ENCODE measurements at regions not wholly inside any gene's neighbourhood (a gene's known extent, or its start where the extent isn't known, plus 50 kb on each side); places are given as distances from the start of the nearest gene placed in this dataset.

DNA sequence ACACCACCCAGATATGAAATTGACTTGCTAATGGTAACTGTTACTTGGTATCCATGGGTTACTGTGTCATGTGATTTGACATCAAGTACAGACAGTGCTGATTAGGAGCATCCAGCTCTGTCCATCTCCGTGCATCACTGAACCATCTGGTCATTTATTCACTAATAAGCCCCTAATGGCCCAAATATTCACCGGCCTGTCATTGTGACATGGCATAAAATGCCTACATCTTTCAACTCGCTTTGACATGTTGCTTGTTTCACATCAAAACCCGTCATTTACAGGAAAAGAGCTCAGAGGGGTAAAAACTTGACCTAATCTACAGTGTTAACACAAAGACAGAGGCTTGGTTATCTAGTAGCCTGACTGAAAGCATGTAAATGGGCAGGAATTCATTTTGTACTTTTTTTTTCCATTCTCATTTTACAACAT lies 308.9 kb upstream of the ATP5MC3 start:
- Histone ChIP-seq H3K27ac (ENCODE audit: insufficient read depth in 1 of 2, low read depth in 1 of 2, low read length in 2 of 2, poor library complexity in 1 of 2, severe bottlenecking in 2 of 2) (no peak overlapping the region), H3K27me3 (replicated peaks in 2 of 5; ENCODE audit: control insufficient read depth in 4 of 5, insufficient read depth in 5 of 5, low read length in 4 of 5) (no peaks in the 10 kb centered on the region), H3K4me3 (ENCODE audit: control insufficient read depth in 1 of 7, extremely low read depth in 1 of 7, insufficient read depth in 4 of 7, low read depth in 2 of 7, low read length in 6 of 7) (no peak overlapping the region), H3K36me3 (ENCODE audit: control insufficient read depth in 4 of 4, insufficient read depth in 4 of 4, low read length in 3 of 4) (no peaks in the 10 kb centered on the region), H3K9me3 (ENCODE audit: control extremely low read depth in 1 of 5, control insufficient read depth in 4 of 5, insufficient read depth in 2 of 5, low read depth in 1 of 5, low read length in 4 of 5) (peaks cover 0 to 2% (median 0%) of the 10 kb centered on the region in 5 experiments), H3K4me1 (ENCODE audit: control extremely low read depth in 1 of 4, control insufficient read depth in 4 of 4, insufficient read depth in 4 of 4, low read length in 3 of 4) (no peaks in the 10 kb centered on the region)
- 100% methylated on average over 3 of the region's 4 CpGs for WGBS (ENCODE audit: insufficient coverage)
- ChIA-PET POLR2A (no interaction called here), CTCF (no interaction called here)
- DNase-seq = no peak

DNA sequence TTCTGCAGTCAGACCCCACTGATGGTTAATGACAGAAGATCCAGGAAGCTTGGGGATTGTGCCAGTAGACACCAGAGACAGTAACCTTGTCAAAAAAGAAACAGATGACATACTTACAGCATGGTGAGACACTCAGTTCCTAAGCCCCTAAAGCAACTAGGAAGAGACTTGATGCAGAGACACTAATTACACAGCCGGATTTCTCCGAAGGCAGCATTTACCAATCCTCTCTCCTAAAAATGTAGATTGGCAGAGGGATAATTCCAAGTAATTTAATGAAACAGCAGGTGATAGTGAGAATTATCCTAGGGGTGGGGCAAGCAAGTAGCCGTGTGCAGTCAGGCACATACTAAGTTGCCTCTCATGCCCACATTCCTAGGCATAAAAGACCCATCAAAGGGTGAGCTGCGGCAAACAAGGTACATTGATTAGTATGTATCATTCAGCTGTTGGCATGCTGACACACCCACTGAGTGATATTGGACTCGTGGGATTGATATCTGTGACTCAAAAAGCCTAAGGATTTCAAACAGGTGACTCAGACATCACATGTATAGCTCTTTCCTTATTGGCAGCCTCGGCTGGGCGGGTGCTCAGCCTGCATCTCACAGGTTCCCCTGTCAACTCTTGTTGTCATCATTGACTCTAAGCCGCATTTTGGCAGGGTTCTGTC lies 296.7 kb upstream of the ATP5MC3 start:
- Histone ChIP-seq H3K4me3 (ENCODE audit: control insufficient read depth in 1 of 7, extremely low read depth in 1 of 7, insufficient read depth in 4 of 7, low read depth in 2 of 7, low read length in 6 of 7) (no peak overlapping the region), H3K4me1 (ENCODE audit: control extremely low read depth in 1 of 4, control insufficient read depth in 4 of 4, insufficient read depth in 4 of 4, low read length in 3 of 4) (no peaks in the 10 kb centered on the region), H3K27ac (ENCODE audit: insufficient read depth in 1 of 2, low read depth in 1 of 2, low read length in 2 of 2, poor library complexity in 1 of 2, severe bottlenecking in 2 of 2) (no peak overlapping the region), H3K27me3 (replicated peaks in 2 of 5; ENCODE audit: control insufficient read depth in 4 of 5, insufficient read depth in 5 of 5, low read length in 4 of 5) (no peaks in the 10 kb centered on the region), H3K9me3 (ENCODE audit: control extremely low read depth in 1 of 5, control insufficient read depth in 4 of 5, insufficient read depth in 2 of 5, low read depth in 1 of 5, low read length in 4 of 5) (no peaks in the 10 kb centered on the region), H3K36me3 (ENCODE audit: control insufficient read depth in 4 of 4, insufficient read depth in 4 of 4, low read length in 3 of 4) (no peaks in the 10 kb centered on the region)
- ChIA-PET CTCF (no interaction called here), POLR2A (no interaction called here)
- WGBS (ENCODE audit: insufficient coverage) = 90% methylated on average over 5 of the region's 8 CpGs
- no peak for DNase-seq

DNA sequence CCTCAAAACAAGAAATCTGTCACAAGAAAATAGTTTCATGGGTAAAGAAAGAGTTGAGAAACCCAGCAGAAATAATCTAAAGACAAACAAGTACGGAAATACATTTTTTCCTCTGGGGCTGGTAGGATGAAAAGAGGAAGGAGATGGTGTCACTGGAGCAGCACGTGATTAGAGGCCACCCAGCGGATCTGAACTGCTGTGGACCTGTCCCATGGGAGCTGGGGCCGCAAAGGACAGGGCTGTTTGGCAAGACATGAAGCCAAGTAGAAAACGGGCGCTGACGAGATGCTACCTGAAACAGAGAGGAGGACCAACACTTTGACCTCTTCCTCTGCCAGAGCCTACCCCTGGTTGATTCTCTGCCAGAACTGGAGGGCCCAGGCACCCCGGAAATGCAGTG lies 295.4 kb upstream of the ATP5MC3 start:
- CTCF ChIA-PET = no interaction called here
- WGBS (ENCODE audit: insufficient coverage) = 76% methylated on average over 6 of the region's 8 CpGs

DNA sequence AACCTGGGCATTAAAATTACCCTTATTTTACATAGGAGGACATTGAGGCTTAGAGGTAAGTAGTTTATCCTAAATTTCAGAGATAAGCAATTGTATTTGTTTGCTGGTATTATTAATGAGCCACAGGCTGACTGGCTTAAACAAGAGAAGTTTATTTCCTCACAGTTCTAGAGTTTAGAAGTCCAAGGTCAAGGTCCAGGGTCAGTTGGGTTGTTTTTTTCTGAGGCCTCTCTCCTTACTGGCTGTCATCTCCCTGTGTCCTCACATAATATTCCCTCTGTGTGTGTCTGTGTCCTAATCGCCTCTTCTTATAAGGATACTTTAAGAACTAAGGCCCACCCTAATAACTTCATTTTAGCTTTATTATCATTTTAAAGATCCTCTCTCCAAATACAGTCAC lies 294.9 kb upstream of the ATP5MC3 start:
- Histone ChIP-seq H3K27ac (ENCODE audit: insufficient read depth in 1 of 2, low read depth in 1 of 2, low read length in 2 of 2, poor library complexity in 1 of 2, severe bottlenecking in 2 of 2) (no peak overlapping the region), H3K4me1 (ENCODE audit: control extremely low read depth in 1 of 4, control insufficient read depth in 4 of 4, insufficient read depth in 4 of 4, low read length in 3 of 4) (no peaks in the 10 kb centered on the region), H3K36me3 (ENCODE audit: control insufficient read depth in 4 of 4, insufficient read depth in 4 of 4, low read length in 3 of 4) (no peaks in the 10 kb centered on the region), H3K4me3 (ENCODE audit: control insufficient read depth in 1 of 7, extremely low read depth in 1 of 7, insufficient read depth in 4 of 7, low read depth in 2 of 7, low read length in 6 of 7) (no peak overlapping the region), H3K9me3 (ENCODE audit: control extremely low read depth in 1 of 5, control insufficient read depth in 4 of 5, insufficient read depth in 2 of 5, low read depth in 1 of 5, low read length in 4 of 5) (no peaks in the 10 kb centered on the region), H3K27me3 (replicated peaks in 2 of 5; ENCODE audit: control insufficient read depth in 4 of 5, insufficient read depth in 5 of 5, low read length in 4 of 5) (no peaks in the 10 kb centered on the region)
- WGBS (ENCODE audit: insufficient coverage) = 100% methylated on average over 1 of the region's 1 CpG
- CTCF ChIA-PET = no interaction called here
- DNase-seq = no peak
- POLR2A ChIA-PET = no interaction called here

More for the DNA sequence above, 295.4 kb upstream of the ATP5MC3 start:
- no peaks in the 10 kb centered on the region for H3K27me3 ChIP-seq (replicated peaks in 2 of 5; ENCODE audit: control insufficient read depth in 4 of 5, insufficient read depth in 5 of 5, low read length in 4 of 5)
- POLR2A ChIA-PET = no interaction called here
- no peaks in the 10 kb centered on the region for H3K4me1 ChIP-seq (ENCODE audit: control extremely low read depth in 1 of 4, control insufficient read depth in 4 of 4, insufficient read depth in 4 of 4, low read length in 3 of 4)
- H3K27ac ChIP-seq (ENCODE audit: insufficient read depth in 1 of 2, low read depth in 1 of 2, low read length in 2 of 2, poor library complexity in 1 of 2, severe bottlenecking in 2 of 2) = no peak overlapping the region
- no peak overlapping the region for H3K4me3 ChIP-seq (ENCODE audit: control insufficient read depth in 1 of 7, extremely low read depth in 1 of 7, insufficient read depth in 4 of 7, low read depth in 2 of 7, low read length in 6 of 7)
- no peak for DNase-seq
- H3K9me3 ChIP-seq (ENCODE audit: control extremely low read depth in 1 of 5, control insufficient read depth in 4 of 5, insufficient read depth in 2 of 5, low read depth in 1 of 5, low read length in 4 of 5) = no peaks in the 10 kb centered on the region
- no peaks in the 10 kb centered on the region for H3K36me3 ChIP-seq (ENCODE audit: control insufficient read depth in 4 of 4, insufficient read depth in 4 of 4, low read length in 3 of 4)

DNA sequence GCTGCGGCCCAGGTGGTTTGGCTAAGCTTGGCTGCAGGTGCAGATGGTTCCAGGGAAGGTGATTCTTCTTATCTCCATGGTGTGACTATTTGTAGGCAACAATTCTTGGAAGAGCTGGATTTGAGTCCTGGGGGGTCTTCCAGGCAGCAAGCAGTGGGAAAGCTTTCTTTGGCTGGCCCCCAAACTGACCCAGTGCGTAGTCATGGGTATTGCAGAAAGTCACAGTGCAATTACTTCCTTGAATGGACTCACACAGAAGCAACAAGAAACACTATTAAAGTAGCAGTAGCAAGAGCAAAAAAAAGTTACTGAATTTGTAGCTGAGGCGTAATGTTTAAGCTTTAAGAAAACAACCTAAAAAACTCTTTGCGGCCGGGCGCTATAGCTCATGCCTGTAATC lies 293.6 kb upstream of the ATP5MC3 start:
- Histone ChIP-seq H3K27me3 (replicated peaks in 2 of 5; ENCODE audit: control insufficient read depth in 4 of 5, insufficient read depth in 5 of 5, low read length in 4 of 5) (no peaks in the 10 kb centered on the region), H3K27ac (ENCODE audit: insufficient read depth in 1 of 2, low read depth in 1 of 2, low read length in 2 of 2, poor library complexity in 1 of 2, severe bottlenecking in 2 of 2) (no peak overlapping the region), H3K4me3 (ENCODE audit: control insufficient read depth in 1 of 7, extremely low read depth in 1 of 7, insufficient read depth in 4 of 7, low read depth in 2 of 7, low read length in 6 of 7) (no peak overlapping the region), H3K4me1 (ENCODE audit: control extremely low read depth in 1 of 4, control insufficient read depth in 4 of 4, insufficient read depth in 4 of 4, low read length in 3 of 4) (no peaks in the 10 kb centered on the region), H3K36me3 (ENCODE audit: control insufficient read depth in 4 of 4, insufficient read depth in 4 of 4, low read length in 3 of 4) (no peaks in the 10 kb centered on the region), H3K9me3 (ENCODE audit: control extremely low read depth in 1 of 5, control insufficient read depth in 4 of 5, insufficient read depth in 2 of 5, low read depth in 1 of 5, low read length in 4 of 5) (no peaks in the 10 kb centered on the region)
- ChIA-PET POLR2A (no interaction called here), CTCF (no interaction called here)
- 92% methylated on average over 5 of the region's 6 CpGs for WGBS (ENCODE audit: insufficient coverage)
- no peak for DNase-seq

DNA sequence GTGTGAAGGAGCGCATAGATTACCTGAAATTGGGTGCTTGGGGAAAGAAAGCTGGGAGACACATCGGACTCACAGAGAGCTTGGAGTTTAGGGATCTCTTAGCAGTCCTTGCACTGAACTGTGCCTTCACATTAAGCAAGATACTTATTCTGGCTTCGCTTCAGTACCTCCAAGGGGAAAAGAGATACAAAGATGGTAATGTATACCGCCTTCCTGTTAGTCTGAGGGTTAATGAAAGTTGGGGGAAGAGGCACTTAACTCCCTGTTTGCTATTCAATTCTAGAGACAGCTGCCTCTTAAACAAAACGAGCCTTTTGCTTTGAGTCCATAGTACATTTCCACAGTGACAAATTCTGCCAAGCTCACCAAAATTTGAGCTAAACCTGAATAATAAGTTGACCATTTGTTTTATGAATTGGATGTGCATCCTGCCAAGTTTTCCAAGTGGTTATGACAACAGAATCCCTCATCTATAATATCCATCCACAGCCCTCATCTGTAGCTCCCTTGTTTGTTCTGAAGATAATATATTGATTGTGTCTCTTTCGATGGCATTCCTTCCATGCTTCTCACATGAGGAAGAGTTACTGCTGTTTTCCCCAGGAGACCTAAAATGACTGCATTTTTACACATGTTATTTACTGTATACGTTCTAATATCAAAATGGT lies 287.1 kb upstream of the ATP5MC3 start:
- Histone ChIP-seq H3K9me3 (ENCODE audit: control extremely low read depth in 1 of 5, control insufficient read depth in 4 of 5, insufficient read depth in 2 of 5, low read depth in 1 of 5, low read length in 4 of 5) (peaks cover 0 to 4% (median 0%) of the 10 kb centered on the region in 5 experiments), H3K27ac (ENCODE audit: insufficient read depth in 1 of 2, low read depth in 1 of 2, low read length in 2 of 2, poor library complexity in 1 of 2, severe bottlenecking in 2 of 2) (no peak overlapping the region), H3K4me3 (ENCODE audit: control insufficient read depth in 1 of 7, extremely low read depth in 1 of 7, insufficient read depth in 4 of 7, low read depth in 2 of 7, low read length in 6 of 7) (no peak overlapping the region), H3K36me3 (ENCODE audit: control insufficient read depth in 4 of 4, insufficient read depth in 4 of 4, low read length in 3 of 4) (no peaks in the 10 kb centered on the region), H3K27me3 (replicated peaks in 2 of 5; ENCODE audit: control insufficient read depth in 4 of 5, insufficient read depth in 5 of 5, low read length in 4 of 5) (no peaks in the 10 kb centered on the region), H3K4me1 (ENCODE audit: control extremely low read depth in 1 of 4, control insufficient read depth in 4 of 4, insufficient read depth in 4 of 4, low read length in 3 of 4) (peaks cover 0 to 8% (median 0%) of the 10 kb centered on the region in 4 experiments)
- DNase-seq = no peak
- ChIA-PET POLR2A (no interaction called here), CTCF (interaction anchor here (0.7 kb wide), 1 partner anchor 27 kb away, joined by 3 read pairs; no protein-coding TSS in a partner anchor)
- 90% methylated on average over 3 of the region's 7 CpGs for WGBS (ENCODE audit: insufficient coverage)

DNA sequence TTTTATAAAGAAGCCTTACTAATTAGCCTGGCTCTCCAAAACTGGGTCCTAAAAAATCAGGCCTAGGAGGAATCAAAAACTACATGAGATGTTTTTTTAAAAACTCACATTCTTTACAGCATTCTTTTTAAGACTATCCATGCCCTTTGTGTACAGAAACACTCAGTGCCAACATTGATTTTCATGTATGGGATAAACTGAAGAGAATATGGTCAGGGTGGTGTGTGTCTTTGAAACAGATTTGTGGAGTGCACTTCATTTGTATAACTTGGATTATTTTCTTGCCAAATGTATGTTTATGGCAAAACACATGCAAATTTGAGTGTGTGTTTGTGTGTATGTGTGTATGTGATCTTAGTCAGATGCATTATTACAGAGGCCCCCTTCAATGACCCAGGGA lies 283.6 kb upstream of the ATP5MC3 start:
- Histone ChIP-seq H3K4me3 (ENCODE audit: control insufficient read depth in 1 of 7, extremely low read depth in 1 of 7, insufficient read depth in 4 of 7, low read depth in 2 of 7, low read length in 6 of 7) (no peak overlapping the region), H3K9me3 (ENCODE audit: control extremely low read depth in 1 of 5, control insufficient read depth in 4 of 5, insufficient read depth in 2 of 5, low read depth in 1 of 5, low read length in 4 of 5) (peaks cover 0 to 8% (median 3%) of the 10 kb centered on the region in 5 experiments), H3K27me3 (replicated peaks in 2 of 5; ENCODE audit: control insufficient read depth in 4 of 5, insufficient read depth in 5 of 5, low read length in 4 of 5) (no peaks in the 10 kb centered on the region), H3K27ac (ENCODE audit: insufficient read depth in 1 of 2, low read depth in 1 of 2, low read length in 2 of 2, poor library complexity in 1 of 2, severe bottlenecking in 2 of 2) (no peak overlapping the region), H3K36me3 (ENCODE audit: control insufficient read depth in 4 of 4, insufficient read depth in 4 of 4, low read length in 3 of 4) (no peaks in the 10 kb centered on the region), H3K4me1 (ENCODE audit: control extremely low read depth in 1 of 4, control insufficient read depth in 4 of 4, insufficient read depth in 4 of 4, low read length in 3 of 4) (peaks cover 0 to 17% (median 0%) of the 10 kb centered on the region in 4 experiments)
- no peak for DNase-seq
- POLR2A ChIA-PET = no interaction called here
- CTCF ChIA-PET = no interaction called here
